ENCODE measurements at regions not wholly inside any gene's neighbourhood (a gene's known extent, or its start where the extent isn't known, plus 50 kb on each side); places are given as distances from the start of the nearest gene placed in this dataset.

- Histone ChIP-seq H4K20me1 (ENCODE audit: control insufficient read depth, insufficient read depth, insufficient read length) (no peaks in the 10 kb centered on the region), H4K91ac (ENCODE audit: insufficient read length, low read depth, low read length) (no peak overlapping the region), H2AFZ (ENCODE audit: low read length) (peak overlapping the region; percentile 90), H3K9ac (ENCODE audit: extremely low read depth, insufficient read length, low read length) (no peak overlapping the region), H2BK5ac (ENCODE audit: insufficient read length, low read length) (no peak overlapping the region), H3K9me3 (ENCODE audit: control insufficient read depth, low read depth, low read length) (peaks cover 4% of the 10 kb centered on the region), H2BK12ac (ENCODE audit: insufficient read length, low read depth, low read length) (no peak overlapping the region), H3K18ac (ENCODE audit: insufficient read length, low read depth, low read length) (peak overlapping the region; percentile 90), H3K79me2 (ENCODE audit: insufficient read depth, low read length) (no peaks in the 10 kb centered on the region), H3K14ac (ENCODE audit: insufficient read depth, low read length) (peak overlapping the region; percentile 90; the same call in 1 of the 2 replicates), H3K56ac (ENCODE audit: insufficient read length, low read depth, low read length) (no peak overlapping the region), H3K4ac (ENCODE audit: low read depth, low read length) (no peak overlapping the region), H3K27ac (ENCODE audit: insufficient read length, low read depth, low read length) (no peak overlapping the region), H3K23me2 (ENCODE audit: insufficient read length, low read depth, low read length, poor library complexity, severe bottlenecking) (no peaks in the 10 kb centered on the region), H3K4me1 (ENCODE audit: insufficient read depth, low read length) (0 out of 2 replicates have a peak, but pooled peaks cover 2% of the 10 kb centered on the region), H4K8ac (replicated peaks; ENCODE audit: insufficient read length, low read depth, low read length) (no peak overlapping the region), H3T11ph (ENCODE audit: low read length) (no peak overlapping the region), H2AK5ac (ENCODE audit: insufficient read length, low read length) (no peak overlapping the region), H2BK15ac (ENCODE audit: low read depth, low read length) (no peak overlapping the region), H3K79me1 (ENCODE audit: insufficient read depth, low read depth, low read length, poor library complexity, severe bottlenecking) (no peaks in the 10 kb centered on the region), H3K4me2 (ENCODE audit: insufficient read depth, insufficient read length, low read length) (peak overlapping the region; percentile 50), H2BK20ac (ENCODE audit: low read depth, low read length, poor library complexity, severe bottlenecking) (peak overlapping the region; percentile 46), H3K27me3 (ENCODE audit: insufficient read depth, low read length) (no peaks in the 10 kb centered on the region), H4K5ac (ENCODE audit: insufficient read length, low read depth, low read length) (no peak overlapping the region), H2BK120ac (ENCODE audit: low read depth, low read length, poor library complexity, severe bottlenecking) (no peak overlapping the region), H3K23ac (ENCODE audit: insufficient read length, low read depth, low read length) (no peak overlapping the region)
- DNase-seq: peak; percentile 90
- Mint-ChIP-seq H3K4me3 (peak overlapping the region; percentile 59 to 65; a peak in 4 of 5 replicates), H3K27me3 (ENCODE audit: low read depth) (peaks cover 25% of the 10 kb centered on the region), H3K27ac (peak overlapping the region in 2 of 3 experiments; percentile 69 to 93; a peak in 3 of 7 replicates), H3K36me3 (ENCODE audit: insufficient read depth in 1 of 3, low read depth in 3 of 3) (peaks cover 15 to 34% (median 17%) of the 10 kb centered on the region in 3 experiments), H3K4me1 (peaks cover 19 to 21% of the 10 kb centered on the region in 2 experiments), H3K9me3 (peaks cover 28 to 35% of the 10 kb centered on the region in 2 experiments)
- WGBS (ENCODE audit: extremely low coverage, insufficient read length, low lambda C conversion rate): no CpG with 5 or more reads among the region's 31 CpGs
- TF ChIP-seq CTCF (conservative IDR thresholded peaks at IDR 0.05): peak; percentile 99
These were observed 216.2 kb downstream of the TTC8 start for GRCh38 chr14:89040460-89041256.
